ENCODE measurements at regions not wholly inside any gene's neighbourhood (a gene's known extent, or its start where the extent isn't known, plus 50 kb on each side); places are given as distances from the start of the nearest gene placed in this dataset.
"Not testable (repeated sequence)": the region's sequence is repeated elsewhere in the genome, so short reads cannot be mapped to it uniquely, and the experiment has no call there.

GRCh38 chrX:77017093-77017492, 430.1 kb upstream of the FGF16 start:
- no peaks in the 10 kb centered on the region for H3K27me3 Mint-ChIP-seq
- intact Hi-C loops (cut with micrococcal nuclease), result no loop called here
- no peaks in the 10 kb centered on the region for H3K36me3 Mint-ChIP-seq (ENCODE audit: low read depth)
- H3K9me3 Mint-ChIP-seq, result no peaks in the 10 kb centered on the region
- POLR2A ChIA-PET, result no interaction called here
- CTCF ChIA-PET, result no interaction called here
- H3K4me1 Mint-ChIP-seq, result no peaks in the 10 kb centered on the region
- no peak for TF ChIP-seq CTCF (IDR thresholded peaks at IDR 0.05)
- ATAC-seq (ENCODE audit: low read depth), result no peak
- no peak for DNase-seq
- H3K4me3 Mint-ChIP-seq, result no peak overlapping the region
- H3K27ac Mint-ChIP-seq, result no peak overlapping the region

- POLR2A ChIA-PET; H3K4me3 Mint-ChIP-seq; DNase-seq; intact Hi-C loops (cut with micrococcal nuclease); H3K4me1 Mint-ChIP-seq; ATAC-seq (ENCODE audit: low read depth); CTCF ChIA-PET; H3K27ac Mint-ChIP-seq; H3K36me3 Mint-ChIP-seq (ENCODE audit: low read depth); H3K9me3 Mint-ChIP-seq; H3K27me3 Mint-ChIP-seq: not testable (repeated sequence)
Measured at GRCh38 chrX:77046180-77046810, 400.9 kb upstream of the FGF16 start.

GRCh38 chrX:77060572-77060971, 386.6 kb upstream of the FGF16 start:
- H3K27me3 Mint-ChIP-seq, result no peaks in the 10 kb centered on the region
- no peak for ATAC-seq (ENCODE audit: low read depth)
- CTCF ChIA-PET, result no interaction called here

DNA sequence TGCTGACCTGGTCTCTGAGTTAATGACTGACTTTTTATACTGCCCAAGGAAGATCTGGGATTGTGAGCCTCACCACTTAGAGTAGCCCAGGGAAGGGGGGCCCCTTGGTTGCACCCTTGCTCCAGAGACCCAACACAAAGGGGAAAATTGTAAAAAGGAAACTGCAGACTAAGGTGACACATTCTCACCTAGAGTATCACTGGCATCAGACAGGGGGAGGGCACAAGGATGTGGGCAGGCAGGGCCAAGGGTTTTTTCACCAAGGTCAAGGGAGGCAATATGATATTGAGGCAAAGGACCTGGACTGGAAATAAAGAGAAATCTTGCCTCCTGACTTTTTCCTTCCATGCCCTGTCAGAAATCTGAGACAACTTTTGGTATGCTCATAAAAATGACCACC, 386.2 kb upstream of the FGF16 start:
- POLR2A ChIA-PET, result no interaction called here
- no peak overlapping the region for H3K27ac Mint-ChIP-seq
- H3K9me3 Mint-ChIP-seq, result no peaks in the 10 kb centered on the region
- no peaks in the 10 kb centered on the region for H3K36me3 Mint-ChIP-seq (ENCODE audit: low read depth)
- DNase-seq, result no peak
- intact Hi-C loops (cut with micrococcal nuclease), result no loop called here
- ATAC-seq (ENCODE audit: low read depth), result no peak
- CTCF ChIA-PET, result no interaction called here
- H3K27me3 Mint-ChIP-seq, result no peaks in the 10 kb centered on the region
- H3K4me1 Mint-ChIP-seq, result no peaks in the 10 kb centered on the region
- TF ChIP-seq CTCF (IDR thresholded peaks at IDR 0.05), result no peak
- no peak overlapping the region for H3K4me3 Mint-ChIP-seq

More at GRCh38 chrX:77060572-77060971, 386.6 kb upstream of the FGF16 start:
- intact Hi-C loops (cut with micrococcal nuclease), result no loop called here
- POLR2A ChIA-PET, result no interaction called here
- DNase-seq, result no peak
- TF ChIP-seq CTCF (IDR thresholded peaks at IDR 0.05), result no peak
- H3K9me3 Mint-ChIP-seq, result no peaks in the 10 kb centered on the region
- H3K36me3 Mint-ChIP-seq (ENCODE audit: low read depth), result no peaks in the 10 kb centered on the region
- H3K4me1 Mint-ChIP-seq, result no peaks in the 10 kb centered on the region
- H3K4me3 Mint-ChIP-seq, result no peak overlapping the region
- no peak overlapping the region for H3K27ac Mint-ChIP-seq

DNA sequence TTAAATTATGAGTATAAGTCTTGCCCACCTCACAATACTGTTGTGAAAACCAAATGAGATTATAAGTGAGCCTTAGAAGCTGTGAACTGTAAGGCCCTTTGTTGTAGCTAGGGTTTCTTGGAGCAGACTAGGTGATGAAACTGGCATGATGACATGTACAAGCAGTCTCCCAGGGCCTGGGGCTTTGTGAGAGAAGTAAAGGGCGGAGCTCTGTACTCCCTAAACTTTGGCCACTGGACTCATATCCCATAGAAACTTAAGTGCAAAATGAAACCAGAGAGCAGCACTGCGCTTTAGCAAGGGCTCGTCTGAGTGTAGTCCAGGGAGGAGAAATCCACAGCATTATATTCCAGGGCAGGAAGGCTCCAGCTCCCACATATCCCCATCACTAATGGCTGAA, 385.6 kb upstream of the FGF16 start:
- intact Hi-C loops (cut with micrococcal nuclease), result no loop called here
- no peak for ATAC-seq (ENCODE audit: low read depth)
- no peak overlapping the region for H3K27ac Mint-ChIP-seq
- CTCF ChIA-PET, result no interaction called here
- no peaks in the 10 kb centered on the region for H3K9me3 Mint-ChIP-seq
- no peak for DNase-seq
- TF ChIP-seq CTCF (IDR thresholded peaks at IDR 0.05), result no peak
- no peaks in the 10 kb centered on the region for H3K4me1 Mint-ChIP-seq
- no peaks in the 10 kb centered on the region for H3K36me3 Mint-ChIP-seq (ENCODE audit: low read depth)
- no peak overlapping the region for H3K4me3 Mint-ChIP-seq
- POLR2A ChIA-PET, result no interaction called here
- H3K27me3 Mint-ChIP-seq, result no peaks in the 10 kb centered on the region

GRCh38 chrX:77065896-77066295, 381.3 kb upstream of the FGF16 start:
- ATAC-seq (ENCODE audit: low read depth) (no peak), DNase-seq (no peak)
- intact Hi-C loops (cut with micrococcal nuclease), result no loop called here
- H3K36me3 Mint-ChIP-seq (ENCODE audit: low read depth), result no peaks in the 10 kb centered on the region
- CTCF ChIA-PET, result no interaction called here
- POLR2A ChIA-PET, result no interaction called here
- TF ChIP-seq CTCF (IDR thresholded peaks at IDR 0.05), result no peak
- no peak overlapping the region for H3K27ac Mint-ChIP-seq
- peaks cover 13% of the 10 kb centered on the region for H3K4me1 Mint-ChIP-seq
- H3K4me3 Mint-ChIP-seq, result no peak overlapping the region
- H3K27me3 Mint-ChIP-seq, result no peaks in the 10 kb centered on the region
- H3K9me3 Mint-ChIP-seq, result no peaks in the 10 kb centered on the region

Measured in activated B cell treated with CpG ODN at 0.5 μM for 24 hours (primary cell).